GM23248 (cell line): ENCODE measurements at regions not wholly inside any gene's neighbourhood (a gene's known extent, or its start where the extent isn't known, plus 50 kb on each side); places are given as distances from the start of the nearest gene placed in this dataset.

Experiments used
- DNase-seq: peaks from one replicate; pipeline ENCODE4 v3.0.0-alpha.2; 2015
- H2AFZ ChIP-seq: fragments of 200-600 bp; sonication (generic); 2 replicates; pipeline ENCODE4 v1.6.1; 2016; ENCODE audit warnings: antibody characterized with exemption
- H3F3A ChIP-seq: fragments of 200-600 bp; sonication (generic); 2 replicates; pipeline ENCODE4 v1.6.1; 2016; ENCODE audit warnings: mild to moderate bottlenecking, antibody characterized with exemption, mixed run types; ENCODE audit not compliant: insufficient read depth
- H3K27ac ChIP-seq: fragments of 200-600 bp; sonication (generic); 2 replicates; pipeline ENCODE4 v1.5.1; 2016; ENCODE audit warnings: mild to moderate bottlenecking
- H3K27me3 ChIP-seq: fragments of 200-600 bp; sonication (generic); replicated peaks from 2 replicates; pipeline ENCODE4 v1.6.1; 2016; ENCODE audit warnings: mild to moderate bottlenecking; ENCODE audit not compliant: insufficient read depth
- H3K36me3 ChIP-seq: fragments of 200-600 bp; sonication (generic); 2 replicates; pipeline ENCODE4 v1.6.1; 2016; ENCODE audit warnings: low read depth, mild to moderate bottlenecking
- H3K4me1 ChIP-seq: fragments of 200-600 bp; sonication (generic); 2 replicates; pipeline ENCODE4 v1.6.1; 2016; ENCODE audit warnings: mild to moderate bottlenecking; ENCODE audit not compliant: insufficient read depth
- H3K4me2 ChIP-seq: fragments of 200-600 bp; sonication (generic); one replicate; pipeline ENCODE4 v1.6.1; 2016; ENCODE audit warnings: mild to moderate bottlenecking; ENCODE audit not compliant: unreplicated experiment
- H3K4me3 ChIP-seq: fragments of 200-600 bp; sonication (generic); 2 replicates; pipeline ENCODE4 v1.5.1; 2016; ENCODE audit warnings: mild to moderate bottlenecking
- H3K79me2 ChIP-seq: fragments of 200-600 bp; sonication (generic); 2 replicates; pipeline ENCODE4 v1.6.1; 2016; ENCODE audit warnings: mild to moderate bottlenecking; ENCODE audit not compliant: insufficient read depth
- H3K9ac ChIP-seq: fragments of 200-600 bp; sonication (generic); 2 replicates; pipeline ENCODE4 v1.6.1; 2016; ENCODE audit warnings: mild to moderate bottlenecking
- H3K9me2 ChIP-seq: fragments of 200-600 bp; sonication (generic); 2 replicates; pipeline ENCODE4 v1.6.1; 2016; ENCODE audit warnings: mixed run types, mild to moderate bottlenecking, moderate library complexity; ENCODE audit not compliant: insufficient read depth
- H3K9me3 ChIP-seq: fragments of 200-600 bp; sonication (generic); one replicate; pipeline ENCODE4 v1.6.1; 2017; ENCODE audit warnings: low read depth
- H4K20me1 ChIP-seq: fragments of 200-600 bp; sonication (generic); 2 replicates; pipeline ENCODE4 v1.6.0; 2016; ENCODE audit not compliant: insufficient read depth
- EZH2 ChIP-seq: fragments of 200-600 bp; sonication (generic); IDR thresholded peaks from 2 replicates; pipeline ENCODE4 v1.6.1; 2018; ENCODE audit warnings: antibody characterized with exemption, mild to moderate bottlenecking; ENCODE audit not compliant: insufficient read depth, poor library complexity, severe bottlenecking
- EZH2phosphoT487 ChIP-seq: fragments of 200-600 bp; sonication (generic); IDR thresholded peaks from 2 replicates; pipeline ENCODE4 v1.6.1; 2018; ENCODE audit warnings: antibody characterized with exemption, moderate library complexity, mild to moderate bottlenecking, low read depth; ENCODE audit not compliant: insufficient read depth
- WGBS, 2 experiments: methylation state at CpG; one replicate each; pipeline ENCODE4 v1.1.6; 2015 to 2017; ENCODE audit warnings: low lambda C conversion rate in 2 of 2, low coverage in 1 of 2; ENCODE audit errors: missing lambda C conversion rate in 2 of 2; 5-methylcytosine and 5-hydroxymethylcytosine counted together
- in situ Hi-C: fragments of 300-500 bp; cut with MboI; formaldehyde crosslinking; loops from 2 replicates; pipeline ENCODE4 v1.15.0; 2020

- Histone ChIP-seq H3K9ac (no peak overlapping the region), H4K20me1 (no peaks in the 10 kb centered on the region), H3K27me3 (no peaks in the 10 kb centered on the region), H3K4me2 (no peak overlapping the region), H3K4me1 (no peaks in the 10 kb centered on the region), H3K9me3 (no peaks in the 10 kb centered on the region), H3K27ac (no peak overlapping the region), H3K79me2 (no peaks in the 10 kb centered on the region), H3K4me3 (no peak overlapping the region), H2AFZ (no peak overlapping the region), H3K9me2 (no peaks in the 10 kb centered on the region), H3K36me3 (no peaks in the 10 kb centered on the region), H3F3A (no peaks in the 10 kb centered on the region)
- DNase-seq = no peak
- TF ChIP-seq EZH2 = no peak
- no peak for TF ChIP-seq EZH2phosphoT487
- WGBS, 2 experiments = 23 to 25% methylated on average over 4 of the region's 4 CpGs
- in situ Hi-C loops = no loop called here
Measured at GRCh38 chr2:16003809-16004208, 63.5 kb downstream of the MYCN start.

DNA sequence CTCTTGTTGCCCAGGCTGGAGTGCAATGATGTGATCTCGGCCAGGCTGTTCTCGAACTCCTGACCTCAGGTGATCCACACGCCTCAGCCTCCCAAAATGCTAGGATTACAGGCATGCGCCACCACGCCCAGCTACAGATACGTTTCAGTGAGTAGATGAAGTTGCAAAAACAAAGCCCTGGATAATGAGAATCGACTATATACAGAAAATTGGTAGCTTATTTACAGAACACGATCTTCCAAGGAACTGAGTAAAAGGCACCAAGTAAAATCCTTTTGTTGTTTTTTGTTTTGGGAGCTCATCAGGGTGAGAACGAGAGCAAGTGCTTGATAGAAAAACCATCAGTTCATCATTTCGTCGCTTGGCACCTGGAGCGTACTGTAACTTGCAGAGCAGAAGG lies 62.8 kb downstream of the MYCN start:
- Histone ChIP-seq H3K9me2 (no peaks in the 10 kb centered on the region), H3F3A (no peaks in the 10 kb centered on the region), H3K27me3 (no peaks in the 10 kb centered on the region), H3K4me1 (no peaks in the 10 kb centered on the region), H2AFZ (no peak overlapping the region), H3K27ac (no peak overlapping the region), H3K9me3 (no peaks in the 10 kb centered on the region), H4K20me1 (no peaks in the 10 kb centered on the region), H3K9ac (no peak overlapping the region), H3K4me2 (no peak overlapping the region), H3K79me2 (no peaks in the 10 kb centered on the region), H3K4me3 (no peak overlapping the region), H3K36me3 (no peaks in the 10 kb centered on the region)
- no peak for TF ChIP-seq EZH2
- TF ChIP-seq EZH2phosphoT487 = no peak
- 34 to 40% methylated on average over 12 of the region's 12 CpGs for WGBS, 2 experiments
- in situ Hi-C loops = no loop called here
- DNase-seq = no peak

GRCh38 chr2:16002575-16002974 lies 62.2 kb downstream of the MYCN start:
- in situ Hi-C loops = no loop called here
- H2AFZ ChIP-seq = no peak overlapping the region
- H3K9ac ChIP-seq = no peak overlapping the region
- no peaks in the 10 kb centered on the region for H3F3A ChIP-seq
- H3K27ac ChIP-seq = no peak overlapping the region
- WGBS, 2 experiments = 15 to 20% methylated on average over 4 of the region's 4 CpGs
- TF ChIP-seq EZH2 (no peak), EZH2phosphoT487 (no peak)
- no peaks in the 10 kb centered on the region for H3K4me1 ChIP-seq
- H3K36me3 ChIP-seq = no peaks in the 10 kb centered on the region
- no peak for DNase-seq
- H3K9me3 ChIP-seq = no peaks in the 10 kb centered on the region
- no peak overlapping the region for H3K4me2 ChIP-seq
- no peaks in the 10 kb centered on the region for H3K9me2 ChIP-seq
- H3K79me2 ChIP-seq = no peaks in the 10 kb centered on the region
- H3K27me3 ChIP-seq = no peaks in the 10 kb centered on the region
- no peak overlapping the region for H3K4me3 ChIP-seq
- H4K20me1 ChIP-seq = no peaks in the 10 kb centered on the region

GRCh38 chr2:16002144-16002543 lies 61.8 kb downstream of the MYCN start:
- in situ Hi-C loops = no loop called here
- H3K9me3 ChIP-seq = no peaks in the 10 kb centered on the region
- no peaks in the 10 kb centered on the region for H3K4me1 ChIP-seq
- H4K20me1 ChIP-seq = no peaks in the 10 kb centered on the region
- no peaks in the 10 kb centered on the region for H3K36me3 ChIP-seq
- no peaks in the 10 kb centered on the region for H3F3A ChIP-seq
- H3K9ac ChIP-seq = no peak overlapping the region
- H3K4me2 ChIP-seq = no peak overlapping the region
- WGBS, 2 experiments = 39 to 40% methylated on average over 3 of the region's 3 CpGs
- H3K27me3 ChIP-seq = no peaks in the 10 kb centered on the region
- no peak overlapping the region for H3K4me3 ChIP-seq
- H3K9me2 ChIP-seq = no peaks in the 10 kb centered on the region
- H3K27ac ChIP-seq = no peak overlapping the region
- no peak for DNase-seq
- no peak overlapping the region for H2AFZ ChIP-seq
- no peaks in the 10 kb centered on the region for H3K79me2 ChIP-seq
- no peak for TF ChIP-seq EZH2phosphoT487
- no peak for TF ChIP-seq EZH2

- in situ Hi-C loops = no loop called here
- Histone ChIP-seq H3K4me1 (no peaks in the 10 kb centered on the region), H3K9me3 (no peaks in the 10 kb centered on the region), H3K36me3 (no peaks in the 10 kb centered on the region), H3K27me3 (no peaks in the 10 kb centered on the region), H2AFZ (no peak overlapping the region), H3K79me2 (no peaks in the 10 kb centered on the region), H4K20me1 (no peaks in the 10 kb centered on the region), H3F3A (no peaks in the 10 kb centered on the region), H3K4me3 (no peak overlapping the region), H3K9me2 (no peaks in the 10 kb centered on the region), H3K4me2 (no peak overlapping the region), H3K9ac (no peak overlapping the region), H3K27ac (no peak overlapping the region)
- WGBS, 2 experiments = 16 to 26% methylated on average over 6 of the region's 6 CpGs
- TF ChIP-seq EZH2phosphoT487 = no peak
- TF ChIP-seq EZH2 = no peak
- no peak for DNase-seq
Measured at GRCh38 chr2:16000642-16001041, 60.3 kb downstream of the MYCN start.
